ENCODE measurements at regions not wholly inside any gene's neighbourhood (a gene's known extent, or its start where the extent isn't known, plus 50 kb on each side); places are given as distances from the start of the nearest gene placed in this dataset.

DNA sequence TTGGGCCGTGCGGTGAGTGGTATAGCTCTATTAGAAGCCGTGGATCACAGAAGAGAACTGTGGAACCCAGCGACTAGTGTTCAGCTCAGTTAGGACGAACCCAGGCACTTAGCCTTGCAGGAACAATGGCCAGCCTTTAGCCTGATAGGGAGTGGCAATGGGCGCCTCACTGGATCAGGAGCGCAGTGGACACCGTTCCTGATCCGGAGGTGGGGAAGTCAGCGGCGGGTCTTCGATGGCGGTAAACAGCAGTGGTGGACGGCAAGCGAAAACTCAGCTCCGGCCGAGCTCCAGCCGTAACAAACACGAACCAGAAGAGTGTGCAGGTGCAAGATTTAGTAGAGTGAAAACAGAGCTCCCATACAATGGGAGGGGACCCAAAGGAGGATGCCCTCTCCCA lies 340.0 kb downstream of the TLE4 start:
- TF ChIP-seq POLR2A (IDR thresholded peaks at IDR 0.05; ENCODE audit: control extremely low read depth in 1 of 2, low read depth in 2 of 2, low read length in 2 of 2) (no peak), RAD21 (IDR thresholded peaks at IDR 0.05 in 1 of 2, conservative IDR thresholded peaks at IDR 0.05 in 1 of 2; ENCODE audit: low read depth in 2 of 2, low read length in 2 of 2) (no peak), JUN (IDR thresholded peaks at IDR 0.05; ENCODE audit: low read depth, low read length) (no peak), RFX5 (IDR thresholded peaks at IDR 0.05; ENCODE audit: borderline replicate concordance, low read depth, low read length) (no peak), EP300 (IDR thresholded peaks at IDR 0.05; ENCODE audit: borderline replicate concordance in 1 of 2, low read depth in 2 of 2, low read length in 2 of 2) (no peak), SP4 (IDR thresholded peaks at IDR 0.05; ENCODE audit: low read length) (no peak), RXRA (IDR thresholded peaks at IDR 0.05; ENCODE audit: insufficient read depth, low read depth, low read length) (no peak), NRF1 (IDR thresholded peaks at IDR 0.05; ENCODE audit: low read depth, low read length) (no peak), KDM1A (IDR thresholded peaks at IDR 0.05; ENCODE audit: borderline replicate concordance, low read length) (no peak), SP2 (IDR thresholded peaks at IDR 0.05; ENCODE audit: low read length) (no peak), GTF2F1 (IDR thresholded peaks at IDR 0.05; ENCODE audit: borderline replicate concordance, low read depth, low read length) (no peak), HDAC6 (IDR thresholded peaks at IDR 0.05; ENCODE audit: low read depth, low read length) (no peak), CEBPB (IDR thresholded peaks at IDR 0.05; ENCODE audit: low read depth, low read length) (no peak), TEAD4 (IDR thresholded peaks at IDR 0.05; ENCODE audit: low read depth, low read length) (no peak), SAP30 (IDR thresholded peaks at IDR 0.05; ENCODE audit: insufficient read depth, insufficient replicate concordance, low read length) (no peak), MAFK (IDR thresholded peaks at IDR 0.05; ENCODE audit: low read depth, low read length) (no peak)
- no peak overlapping the region for H2BK20ac ChIP-seq (ENCODE audit: low read length)
- no peak overlapping the region for H2BK120ac ChIP-seq (replicated peaks; ENCODE audit: low read depth, low read length)
- no peak for DNase-seq (ENCODE audit: low read depth in 1 of 2, low spot score in 2 of 2)
- H2BK15ac ChIP-seq (ENCODE audit: low read length) = no peak overlapping the region
- no peaks in the 10 kb centered on the region for H3K9me3 ChIP-seq (ENCODE audit: insufficient read depth in 2 of 2, low read depth in 1 of 2, low read length in 1 of 2)
- no peak overlapping the region for H2AK5ac ChIP-seq (ENCODE audit: low read depth, low read length)
- H3K79me2 ChIP-seq (ENCODE audit: control insufficient read depth in 1 of 2, insufficient read depth in 2 of 2, low read length in 2 of 2) = no peaks in the 10 kb centered on the region
- ChIA-PET CTCF (ENCODE audit: partially characterized antibody) (interaction anchor here (0.6 to 0.9 kb wide), 2 partner anchors 44 to 325 kb away, joined by 3 read pairs; no protein-coding TSS in a partner anchor), POLR2A (ENCODE audit: partially characterized antibody) (interaction anchor here (1.4 kb wide), 1 partner anchor 78 kb away, joined by 3 read pairs; no protein-coding TSS in a partner anchor)
- H3K27me3 ChIP-seq (replicated peaks in 1 of 4; ENCODE audit: control insufficient read depth in 3 of 4, extremely low read depth in 1 of 4, insufficient read depth in 3 of 4, low read length in 3 of 4) = no peaks in the 10 kb centered on the region
- no peak overlapping the region for H4K5ac ChIP-seq (ENCODE audit: insufficient read length, low read depth, low read length)
- no peak overlapping the region for H4K91ac ChIP-seq (replicated peaks; ENCODE audit: insufficient read length, low read length)
- no peak overlapping the region for H3K9ac ChIP-seq (replicated peaks in 1 of 4; ENCODE audit: extremely low read depth in 1 of 4, low read depth in 3 of 4, low read length in 3 of 4)
- 86% methylated on average over 14 of the region's 19 CpGs; no CpG with 5 or more reads in 1 of the 2 experiments for WGBS, 2 experiments (ENCODE audit: extremely low coverage in 1 of 2, insufficient coverage in 1 of 2, insufficient read length in 1 of 2, insufficient replicate concordance in 2 of 2, low coverage in 1 of 2, low lambda C conversion rate in 2 of 2, missing lambda C conversion rate in 1 of 2)
- no peak overlapping the region for H3K27ac ChIP-seq (ENCODE audit: low read depth, low read length)
- no peak overlapping the region for H4K8ac ChIP-seq (ENCODE audit: extremely low read depth, insufficient read depth, low read length)
- no peak overlapping the region for H3K4ac ChIP-seq (replicated peaks; ENCODE audit: insufficient read length, low read depth, low read length)
- H3K4me3 ChIP-seq (ENCODE audit: extremely low read depth in 1 of 4, insufficient read depth in 2 of 4, low read depth in 3 of 4, low read length in 4 of 4) = no peak overlapping the region
- H3K56ac ChIP-seq (replicated peaks; ENCODE audit: insufficient read length, low read depth, low read length) = no peak overlapping the region
- no peak overlapping the region for H3K23ac ChIP-seq (ENCODE audit: insufficient read length)
- H3K18ac ChIP-seq (ENCODE audit: extremely low read depth, low read length) = no peak overlapping the region
- no peaks in the 10 kb centered on the region for H3K79me1 ChIP-seq (ENCODE audit: low read depth, low read length)
- no peaks in the 10 kb centered on the region for H3K4me1 ChIP-seq (replicated peaks in 1 of 4; ENCODE audit: control insufficient read depth in 3 of 4, insufficient read depth in 4 of 4, low read length in 3 of 4)
- no peaks in the 10 kb centered on the region for H4K20me1 ChIP-seq (replicated peaks in 1 of 2; ENCODE audit: control insufficient read depth in 1 of 2, insufficient read depth in 2 of 2, low read length in 2 of 2)
- H2AFZ ChIP-seq (ENCODE audit: low read length) = no peak overlapping the region
- no peak overlapping the region for H2BK12ac ChIP-seq (ENCODE audit: low read depth, low read length)
- no peak overlapping the region for H3K4me2 ChIP-seq (ENCODE audit: insufficient read depth in 1 of 2, low read depth in 2 of 2, low read length in 2 of 2)
- no peak overlapping the region for H2BK5ac ChIP-seq (ENCODE audit: low read depth, low read length)
- no peak for FAIRE-seq
- H3K23me2 ChIP-seq (ENCODE audit: low read depth, low read length) = no peaks in the 10 kb centered on the region
- H3K36me3 ChIP-seq (ENCODE audit: control insufficient read depth in 2 of 4, insufficient read depth in 4 of 4, low read length in 3 of 4) = no peaks in the 10 kb centered on the region
- no peak overlapping the region for H3K14ac ChIP-seq (ENCODE audit: insufficient read length)
